GM12878 (cell line): ENCODE measurements at regions not wholly inside any gene's neighbourhood (a gene's known extent, or its start where the extent isn't known, plus 50 kb on each side); places are given as distances from the start of the nearest gene placed in this dataset.

ENCODE experiments used
- ATAC-seq: fragments of 200-7000 bp; cut with Tn5 transposase; 3 replicates; pipeline ENCODE4 v1.9.1; 2020; ENCODE audit warnings: mild to moderate bottlenecking, moderate library complexity
- BruUV-seq: library from RNA; stranded (reverse); fragments of 400-500 nt; replicated peaks from 2 replicates; lab custom pipeline; 2021; lab: Mats Ljungman, UMichigan
- CTCF ChIA-PET: fragments of 300-600 bp; sonication (Branson Sonifier 250); formaldehyde crosslinking; extraction: SDS; loops from one replicate; lab custom pipeline; 2021; ENCODE audit warnings: inconsistent platforms; lab: Yijun Ruan, JAX
- POLR2A ChIA-PET: fragments of 350-600 bp; formaldehyde crosslinking; extraction: SDS; loops from one replicate; lab custom pipeline; 2021; ENCODE audit warnings: inconsistent platforms; lab: Charles Lee
- RAD21 ChIA-PET: fragments of 300-600 bp; sonication (Branson Sonifier 250); formaldehyde crosslinking; loops from one replicate; lab custom pipeline; 2023; ENCODE audit warnings: antibody characterized with exemption; ENCODE audit not compliant: unreplicated experiment; lab: Charles Lee
- SMC1A ChIA-PET: fragments of 300-600 bp; sonication (Branson Sonifier 250); formaldehyde crosslinking; loops from one replicate; lab custom pipeline; 2023; ENCODE audit not compliant: unreplicated experiment, uncharacterized antibody; lab: Charles Lee
- DNase-seq: peaks from one replicate; pipeline ENCODE4 v3.0.0-alpha.2; 2011; ENCODE audit warnings: low read depth, low spot score
- FAIRE-seq: peaks from 3 replicates; lab custom pipeline; 2011; peaks lifted over from hg19 to GRCh38; lab: Jason Lieb, UNC
- H2AFZ ChIP-seq: 2 replicates; pipeline ENCODE4 v1.6.0; 2011; ENCODE audit warnings: low read depth, low read length, control low read depth; ENCODE audit not compliant: control insufficient read depth
- H3K27ac ChIP-seq: 2 replicates; pipeline ENCODE4 v1.5.1; 2011; ENCODE audit warnings: control low read depth; ENCODE audit not compliant: control insufficient read depth, insufficient read depth
- H3K27me3 ChIP-seq, 2 experiments: replicated peaks in 1 of 2; 2 replicates each; pipeline versions ENCODE4 v1.6.0 to v1.6.1; 2011; ENCODE audit warnings: low read length in 1 of 2; ENCODE audit not compliant: control insufficient read depth in 2 of 2, insufficient read depth in 2 of 2
- H3K36me3 ChIP-seq, 2 experiments: 2 replicates each; pipeline ENCODE4 v1.5.1; 2011; ENCODE audit warnings: low read length in 1 of 2; ENCODE audit not compliant: control insufficient read depth in 2 of 2, insufficient read depth in 2 of 2
- H3K4me1 ChIP-seq: 2 replicates; pipeline ENCODE4 v1.6.1; 2011; ENCODE audit warnings: mild to moderate bottlenecking, low read length, moderate library complexity, mixed read lengths; ENCODE audit not compliant: control insufficient read depth, insufficient read depth
- H3K4me2 ChIP-seq: 2 replicates; pipeline ENCODE4 v1.6.0; 2011; ENCODE audit warnings: control low read depth; ENCODE audit not compliant: control insufficient read depth, insufficient read depth
- H3K4me3 ChIP-seq: fragments of 200-600 bp; sonication (generic); 2 replicates; pipeline ENCODE4 v1.5.1; 2016
- H3K79me2 ChIP-seq: 2 replicates; pipeline ENCODE4 v1.6.0; 2011; ENCODE audit warnings: low read length; ENCODE audit not compliant: control insufficient read depth, insufficient read depth
- H3K9ac ChIP-seq: 2 replicates; pipeline ENCODE4 v1.8.0; 2011; ENCODE audit warnings: low read length, control low read depth, mixed read lengths; ENCODE audit not compliant: control insufficient read depth, insufficient read depth
- H3K9me3 ChIP-seq: replicated peaks from 3 replicates; pipeline ENCODE4 v1.5.1; 2011; ENCODE audit warnings: mild to moderate bottlenecking, low read length; ENCODE audit not compliant: control insufficient read depth, insufficient read depth
- H4K20me1 ChIP-seq: 2 replicates; pipeline ENCODE4 v1.6.0; 2011; ENCODE audit not compliant: control insufficient read depth, insufficient read depth
- BHLHE40 ChIP-seq, 2 experiments: fragments of 450-650 bp in 1 of 2; IDR thresholded peaks; 2 replicates each; pipeline ENCODE4 v1.6.1; 2011 to 2017; ENCODE audit warnings: low read depth in 2 of 2, borderline replicate concordance in 1 of 2, improper control_type of control experiment in 1 of 2, low read length in 1 of 2, mild to moderate bottlenecking in 1 of 2
- E2F8 ChIP-seq: fragments of 450-650 bp; IDR thresholded peaks from 2 replicates; pipeline ENCODE4 v1.6.1; 2018; ENCODE audit warnings: mild to moderate bottlenecking, low read depth, moderate library complexity; ENCODE audit not compliant: partially characterized antibody
- HCFC1 ChIP-seq: fragments of 150-350 bp; IDR thresholded peaks from 2 replicates; pipeline ENCODE4 v1.6.1; 2014; ENCODE audit warnings: low read length
- MEF2B ChIP-seq: fragments of 450-650 bp; IDR thresholded peaks from 2 replicates; pipeline ENCODE4 v1.6.1; 2018; ENCODE audit warnings: mild to moderate bottlenecking, moderate library complexity; ENCODE audit not compliant: partially characterized antibody, poor library complexity, severe bottlenecking
- NR2F1 ChIP-seq: fragments of 450-650 bp; conservative IDR thresholded peaks from 2 replicates; pipeline ENCODE4 v1.6.1; 2017; ENCODE audit warnings: mild to moderate bottlenecking
- PRDM15 ChIP-seq: fragments of 450-650 bp; formaldehyde crosslinking; IDR thresholded peaks from 2 replicates; pipeline ENCODE4 v1.4.0; 2020; ENCODE audit warnings: mild to moderate bottlenecking, moderate library complexity
- RAD51 ChIP-seq: fragments of 450-650 bp; IDR thresholded peaks from 2 replicates; pipeline ENCODE4 v1.6.1; 2016; ENCODE audit warnings: moderate library complexity, mild to moderate bottlenecking, inconsistent platforms
- RB1 ChIP-seq: fragments of 450-650 bp; formaldehyde crosslinking; IDR thresholded peaks from 2 replicates; pipeline ENCODE4 v1.6.1; 2017; ENCODE audit warnings: mild to moderate bottlenecking, borderline replicate concordance
- SUPT20H ChIP-seq: IDR thresholded peaks from 2 replicates; pipeline ENCODE4 v1.6.1; 2011; ENCODE audit warnings: low read depth, mild to moderate bottlenecking, low read length, moderate library complexity, borderline replicate concordance; ENCODE audit not compliant: control insufficient read depth
- SUZ12 ChIP-seq: fragments of 200-600 bp; sonication (generic); IDR thresholded peaks from one replicate; pipeline ENCODE4 v1.6.1; 2018; ENCODE audit warnings: antibody characterized with exemption, mild to moderate bottlenecking; ENCODE audit not compliant: unreplicated experiment
- TCF12 ChIP-seq: IDR thresholded peaks from 2 replicates; pipeline ENCODE4 v1.6.1; 2011; ENCODE audit warnings: low read depth, mild to moderate bottlenecking, low read length
- USF1 ChIP-seq: IDR thresholded peaks from 2 replicates; pipeline ENCODE4 v1.6.1; 2011; ENCODE audit warnings: borderline replicate concordance, low read depth, mild to moderate bottlenecking, moderate library complexity, mixed read lengths, low read length; ENCODE audit not compliant: insufficient read depth; ENCODE audit errors: extremely low read length
- WGBS: methylation state at CpG from one replicate; pipeline ENCODE4 v1.1.6; 2016; ENCODE audit warnings: low lambda C conversion rate; ENCODE audit not compliant: insufficient replicate concordance, insufficient coverage; ENCODE audit errors: missing lambda C conversion rate; 5-methylcytosine and 5-hydroxymethylcytosine counted together
- in situ Hi-C: fragments of 300-500 bp; cut with MboI; formaldehyde crosslinking; loops from 9 replicates; pipeline ENCODE4 v1.14.3; 2018; ENCODE audit warnings: mixed read lengths
- intact Hi-C: fragments of 100-400 bp; cut with micrococcal nuclease; formaldehyde crosslinking; loops from one replicate; pipeline ENCODE4 v1.14.2; 2022; ENCODE audit not compliant: unreplicated experiment

- no peak for TF ChIP-seq PRDM15 (CRISPR knock-in tag)
- TF ChIP-seq E2F8, result no peak
- no peak for TF ChIP-seq MEF2B
These were observed 423.0 kb upstream of the TGFBR2 start (continued) for GRCh38 chr3:30183421-30183820.

GRCh38 chr3:30184091-30184810 is 422.1 kb upstream of the TGFBR2 start:
- Histone ChIP-seq H3K4me1 (no peaks in the 10 kb centered on the region), H3K4me2 (no peak overlapping the region), H4K20me1 (no peaks in the 10 kb centered on the region), H3K9me3 (no peaks in the 10 kb centered on the region), H3K27ac (no peak overlapping the region), H3K4me3 (no peak overlapping the region), H3K36me3 (no peaks in the 10 kb centered on the region), H3K9ac (no peak overlapping the region), H3K27me3 (no peaks in the 10 kb centered on the region), H3K79me2 (no peaks in the 10 kb centered on the region), H2AFZ (no peak overlapping the region)
- 5% methylated on average over 1 of the region's 1 CpG for WGBS
- ChIA-PET SMC1A (interaction anchor here (0.7 to 2.4 kb wide), 2 partner anchors 14 to 948 kb away, joined by 3 to 7 read pairs; no protein-coding TSS in a partner anchor), RAD21 (no interaction called here), CTCF (interaction anchor here (5.2 kb wide), 1 partner anchor 14 kb away, joined by 31 read pairs; no protein-coding TSS in a partner anchor), POLR2A (no interaction called here)
- FAIRE-seq (no peak), DNase-seq (no peak), ATAC-seq (no peak)
- in situ Hi-C loops (loop anchor here (25.0 kb wide), 1 partner anchor 1272 kb away; no protein-coding TSS in a partner anchor), intact Hi-C loops (no loop called here)
- BruUV-seq, result no TSS peak
- TF ChIP-seq NR2F1, result no peak
- no peak for TF ChIP-seq USF1
- TF ChIP-seq RB1, result no peak
- no peak for TF ChIP-seq BHLHE40 (IDR thresholded peaks at IDR 0.05; ENCODE audit: borderline replicate concordance in 1 of 2, low read depth in 2 of 2, low read length in 1 of 2)
- TF ChIP-seq SUPT20H, result no peak
- TF ChIP-seq HCFC1, result no peak
- no peak for TF ChIP-seq RAD51
- no peak for TF ChIP-seq TCF12
- TF ChIP-seq SUZ12, result no peak
